ENCODE measurements at regions not wholly inside any gene's neighbourhood (a gene's known extent, or its start where the extent isn't known, plus 50 kb on each side); places are given as distances from the start of the nearest gene placed in this dataset.
"Not testable (repeated sequence)": the region's sequence is repeated elsewhere in the genome, so short reads cannot be mapped to it uniquely, and the experiment has no call there.

DNA sequence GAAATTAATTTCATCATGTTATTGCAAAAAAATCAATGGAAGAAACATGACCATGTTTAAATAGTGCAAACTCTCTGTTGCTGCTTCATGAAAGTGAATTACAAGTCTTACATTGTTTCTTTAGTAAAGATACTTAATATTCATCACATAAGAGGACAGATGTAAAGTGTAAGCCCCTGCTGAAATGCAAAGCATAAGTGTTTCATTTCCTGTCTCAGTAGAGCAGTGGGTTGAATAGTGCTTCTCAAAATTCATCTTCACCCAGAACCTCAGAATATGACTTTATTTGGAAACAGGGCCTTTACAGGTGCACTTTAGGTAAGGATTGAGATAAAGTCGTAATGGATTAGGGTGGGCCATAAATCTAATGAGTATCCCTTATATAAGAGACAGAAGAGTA, 738.4 kb upstream of the RGS18 start:
- H3K36me3 ChIP-seq = no peaks in the 10 kb centered on the region
- no peak overlapping the region for H3K4me3 ChIP-seq
- H3K27ac ChIP-seq = no peak overlapping the region
- TF ChIP-seq CTCF (IDR thresholded peaks at IDR 0.05) = no peak
- no peaks in the 10 kb centered on the region for H3K9me3 ChIP-seq
- no peaks in the 10 kb centered on the region for H3K4me1 ChIP-seq
- DNase-seq (ENCODE audit: low spot score) = no peak
- no peaks in the 10 kb centered on the region for H3K27me3 ChIP-seq

DNA sequence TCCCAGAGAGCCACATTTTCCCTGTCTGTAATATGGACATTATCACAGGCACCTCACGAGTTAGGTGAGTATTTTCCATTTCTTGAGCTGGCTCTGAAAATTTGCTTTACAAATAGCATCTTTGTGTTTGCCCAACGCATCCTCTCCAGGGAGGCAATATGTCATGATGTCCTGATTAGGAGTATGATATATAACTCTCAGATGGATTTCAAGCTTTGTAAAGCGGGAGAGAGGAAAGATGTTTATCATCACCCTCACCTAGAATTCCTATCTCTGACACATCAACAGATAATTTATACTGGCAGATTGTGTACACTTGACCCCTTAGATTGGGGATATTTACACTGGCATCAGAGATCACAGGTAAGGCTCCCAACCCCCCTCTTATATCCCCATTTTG, 730.7 kb upstream of the RGS18 start:
- Histone ChIP-seq H3K4me3 (no peak overlapping the region), H3K36me3 (no peaks in the 10 kb centered on the region), H3K27me3 (no peaks in the 10 kb centered on the region), H3K27ac (no peak overlapping the region), H3K9me3 (no peaks in the 10 kb centered on the region), H3K4me1 (no peaks in the 10 kb centered on the region)
- DNase-seq (ENCODE audit: low spot score) = no peak
- no peak for TF ChIP-seq CTCF (IDR thresholded peaks at IDR 0.05)

DNA sequence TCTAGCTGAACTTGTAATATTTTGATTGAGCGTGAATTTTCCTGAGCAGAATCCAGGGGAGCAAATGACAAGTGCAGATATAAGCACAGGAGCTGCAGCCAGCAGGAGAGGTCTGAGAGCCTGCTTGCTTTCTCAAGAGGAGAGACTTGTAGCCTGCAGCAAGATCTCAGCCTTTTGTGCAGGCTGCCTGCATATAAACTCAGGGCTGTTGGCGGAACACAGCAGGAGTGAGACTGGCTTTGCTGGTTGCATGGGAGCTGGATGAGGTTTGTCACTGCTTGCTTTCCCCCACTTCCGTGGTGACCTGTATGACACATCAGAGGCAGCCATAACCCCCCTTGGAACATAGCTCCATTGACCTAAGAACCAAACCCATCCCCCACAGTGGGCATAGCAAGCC, 725.4 kb upstream of the RGS18 start:
- Histone ChIP-seq H3K36me3 (no peaks in the 10 kb centered on the region), H3K4me3 (no peak overlapping the region), H3K27ac (no peak overlapping the region), H3K27me3 (no peaks in the 10 kb centered on the region), H3K4me1 (no peaks in the 10 kb centered on the region), H3K9me3 (peaks cover 0 to 9% of the 10 kb centered on the region in 2 donors)
- TF ChIP-seq CTCF (IDR thresholded peaks at IDR 0.05) = no peak
- DNase-seq (ENCODE audit: low spot score) = no peak

DNA sequence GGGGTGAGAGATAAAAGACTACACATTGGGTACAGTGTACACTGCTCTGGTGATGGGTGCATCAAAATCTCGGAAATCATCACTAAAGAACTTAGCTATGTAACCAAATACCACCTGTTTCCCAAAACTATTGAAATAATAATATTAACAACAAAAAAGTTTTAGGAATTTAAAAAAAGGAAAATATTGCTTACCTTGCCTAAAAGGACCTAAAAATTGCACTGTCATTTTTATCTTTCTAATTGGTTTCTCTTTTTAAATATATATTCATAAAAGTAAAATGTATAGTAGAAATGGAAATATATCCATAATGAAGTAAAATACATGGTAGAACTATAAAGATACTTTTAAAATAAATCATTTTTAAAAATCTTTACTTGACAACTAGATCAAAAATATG, 719.3 kb upstream of the RGS18 start:
- Histone ChIP-seq H3K9me3 (peaks cover 0 to 6% of the 10 kb centered on the region in 2 donors), H3K36me3 (no peaks in the 10 kb centered on the region), H3K27ac (no peak overlapping the region), H3K27me3 (no peaks in the 10 kb centered on the region), H3K4me1 (no peaks in the 10 kb centered on the region), H3K4me3 (no peak overlapping the region)
- no peak for TF ChIP-seq CTCF (IDR thresholded peaks at IDR 0.05)
- DNase-seq (ENCODE audit: low spot score) = no peak

DNA sequence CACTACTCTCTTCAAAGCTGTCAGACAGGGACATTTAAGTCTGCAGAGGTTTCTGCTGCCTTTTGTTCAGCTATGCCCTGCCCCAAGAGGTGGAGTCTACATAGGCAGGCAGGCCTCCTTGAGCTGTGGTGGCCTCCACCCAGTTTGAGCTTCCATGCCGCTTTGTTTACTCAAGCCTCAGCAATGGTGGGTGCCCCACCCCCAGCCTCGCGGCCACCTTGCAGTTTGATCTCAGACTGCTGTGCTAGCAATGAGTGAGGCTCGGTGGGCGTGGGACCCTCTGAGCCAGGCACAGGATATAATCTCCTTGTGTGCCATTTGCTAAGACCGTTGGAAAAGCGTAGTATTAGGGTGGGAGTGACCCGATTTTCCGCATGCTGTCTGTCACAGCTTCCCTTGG, 710.0 kb upstream of the RGS18 start:
- not testable (repeated sequence) for H3K4me3 ChIP-seq; H3K36me3 ChIP-seq; H3K9me3 ChIP-seq; H3K4me1 ChIP-seq; H3K27me3 ChIP-seq; H3K27ac ChIP-seq; DNase-seq (ENCODE audit: low spot score)

DNA sequence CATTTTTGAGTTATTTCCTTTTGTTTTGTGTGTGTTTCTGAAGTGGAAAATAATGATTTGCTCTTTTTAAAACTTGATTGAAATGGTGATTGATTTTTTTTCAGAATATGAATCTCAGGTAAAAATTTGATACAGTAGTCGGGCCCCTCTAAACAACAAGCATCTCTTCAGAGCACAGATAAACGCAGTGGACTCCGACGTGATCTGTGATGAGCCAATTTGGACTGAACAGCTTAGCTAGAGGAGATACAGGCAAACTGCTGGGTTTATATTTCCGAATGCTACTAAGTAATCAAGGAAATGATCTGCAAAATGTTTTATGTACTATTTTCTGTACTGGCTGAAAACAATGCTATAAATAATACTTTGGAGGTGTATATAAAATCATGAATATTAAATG, 705.7 kb upstream of the RGS18 start:
- Histone ChIP-seq H3K27me3 (no peaks in the 10 kb centered on the region), H3K9me3 (no peaks in the 10 kb centered on the region), H3K4me3 (no peak overlapping the region), H3K4me1 (no peaks in the 10 kb centered on the region), H3K36me3 (no peaks in the 10 kb centered on the region), H3K27ac (no peak overlapping the region)
- TF ChIP-seq CTCF (IDR thresholded peaks at IDR 0.05) = no peak
- no peak for DNase-seq (ENCODE audit: low spot score)

Measured in right atrium auricular region (tissue), 2 donors.